NCI-H1694 (cell line): ENCODE measurements at regions not wholly inside any gene's neighbourhood (a gene's known extent, or its start where the extent isn't known, plus 50 kb on each side); places are given as distances from the start of the nearest gene placed in this dataset.
"Not testable (repeated sequence)": the region's sequence is repeated elsewhere in the genome, so short reads cannot be mapped to it uniquely, and the experiment has no call there.

Experiments
- DNase-seq: peaks from one replicate; lab custom pipeline; 2025; lab: John Stamatoyannopoulos, UW

- DNase-seq, result no peak
Measured at GRCh38 chr15:96182736-96183513, 147.6 kb upstream of the NR2F2 start.

DNA sequence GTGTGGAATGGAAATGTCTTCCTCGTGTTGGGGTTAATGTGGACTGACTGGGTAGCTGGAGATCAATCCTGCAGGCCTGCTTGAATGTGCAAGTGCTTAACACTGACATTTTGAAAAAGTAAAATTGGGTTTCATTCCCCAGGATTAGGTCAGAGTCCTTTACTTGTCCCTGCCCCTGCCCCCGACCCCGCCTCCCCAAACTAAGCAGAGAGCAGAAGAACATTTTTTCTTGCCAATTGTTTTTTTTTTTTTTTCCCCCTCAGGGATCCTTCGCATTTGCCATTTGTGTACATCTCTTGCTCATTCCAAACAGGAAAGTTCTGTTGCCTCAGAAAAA is 147.0 kb upstream of the NR2F2 start:
- no peak for DNase-seq

- DNase-seq, result no peak
Measured at GRCh38 chr15:96183867-96184266, 146.6 kb upstream of the NR2F2 start.

GRCh38 chr15:96184297-96184696 is 146.2 kb upstream of the NR2F2 start:
- no peak for DNase-seq

DNA sequence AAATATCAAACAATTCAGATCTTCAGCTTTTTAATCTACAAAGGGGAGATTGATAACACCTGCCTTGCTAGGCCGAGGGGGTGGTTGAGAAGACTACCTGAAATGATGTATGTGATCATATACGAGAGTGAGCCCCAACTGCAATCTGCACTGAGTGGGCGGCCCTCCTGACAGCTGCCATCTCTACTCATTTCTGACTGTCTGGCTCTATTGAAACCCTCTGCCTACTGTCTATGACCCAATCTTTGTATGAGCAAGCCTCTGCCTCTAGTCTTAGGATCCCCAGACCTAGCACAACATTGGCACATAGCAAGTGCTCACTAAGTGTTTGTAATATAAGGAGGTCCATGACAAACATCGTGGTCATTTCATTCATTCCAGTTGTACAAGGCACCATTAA is 144.4 kb upstream of the NR2F2 start:
- no peak for DNase-seq

- DNase-seq, result no peak
Measured at GRCh38 chr15:96187341-96188305, 142.9 kb upstream of the NR2F2 start.

DNA sequence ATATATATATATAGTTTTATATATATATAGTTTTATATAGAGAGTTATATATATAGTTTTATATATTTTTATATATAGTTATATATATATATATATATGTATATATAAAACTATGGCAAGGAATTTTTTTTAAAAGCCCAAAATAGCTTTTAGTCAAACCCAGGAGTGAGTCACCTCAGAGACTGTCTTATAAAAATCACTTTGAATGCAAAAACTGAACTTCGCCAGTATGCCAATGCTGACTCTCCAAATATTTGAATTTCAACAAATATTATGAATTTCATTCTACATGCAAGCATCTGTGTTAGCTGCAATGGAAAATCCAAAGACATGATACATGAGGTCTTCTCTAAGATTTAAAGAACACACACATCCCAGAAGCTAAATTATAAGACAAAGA is 132.8 kb upstream of the NR2F2 start:
- no peak for DNase-seq

GRCh38 chr15:96199111-96199510 is 131.4 kb upstream of the NR2F2 start:
- DNase-seq, result no peak

DNA sequence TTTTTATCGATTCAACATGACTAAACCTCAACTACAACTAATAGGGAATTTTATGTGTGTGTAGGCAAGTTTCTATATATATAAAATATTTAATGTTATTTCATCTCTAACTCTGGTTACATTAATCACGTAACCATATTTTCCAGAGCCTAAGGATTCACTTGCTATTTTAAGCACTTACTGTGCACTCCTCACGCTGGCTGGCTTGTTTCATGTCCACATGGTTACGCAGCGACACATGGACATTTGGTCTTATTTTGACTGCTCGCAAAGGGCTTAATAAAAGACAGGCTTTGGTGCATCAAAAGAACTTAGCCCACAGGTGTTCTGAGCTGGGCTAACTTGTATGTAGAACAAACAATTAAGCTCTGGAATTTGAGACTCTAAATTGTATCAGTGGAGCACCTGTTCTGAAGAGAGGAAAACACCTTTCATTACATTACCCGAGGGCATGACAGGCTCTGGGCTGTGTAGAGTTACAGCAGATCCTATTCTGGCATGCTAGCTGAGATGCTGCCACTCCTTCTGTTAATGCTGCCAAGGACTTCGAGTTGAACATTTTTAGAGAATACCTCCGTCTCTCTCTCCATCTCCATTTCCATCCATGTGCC is 130.0 kb upstream of the NR2F2 start:
- DNase-seq, result no peak

DNA sequence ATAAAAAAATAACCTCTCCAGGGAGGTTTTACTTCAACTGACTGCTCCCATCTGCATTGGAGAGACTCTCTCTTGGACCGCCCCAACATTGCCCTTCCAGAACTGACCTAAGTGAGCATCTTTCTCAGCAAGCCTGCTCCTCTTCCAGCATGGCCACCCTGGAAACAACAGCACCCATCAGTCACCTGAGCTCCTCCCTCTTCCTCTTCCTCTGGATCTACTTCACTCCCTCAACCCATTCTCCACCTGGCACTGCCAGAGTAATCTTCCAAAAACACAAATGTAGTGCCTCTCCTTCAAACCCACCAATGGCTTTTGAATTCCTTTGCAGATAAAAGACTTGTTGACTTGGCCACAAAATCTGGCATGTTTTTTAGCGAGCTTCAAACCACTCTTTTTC is 128.8 kb upstream of the NR2F2 start:
- no peak for DNase-seq

GRCh38 chr15:96205588-96205987 is 124.9 kb upstream of the NR2F2 start:
- not testable (repeated sequence) for DNase-seq

- DNase-seq, result no peak
Measured at GRCh38 chr15:96207377-96208006, 123.0 kb upstream of the NR2F2 start.

DNA sequence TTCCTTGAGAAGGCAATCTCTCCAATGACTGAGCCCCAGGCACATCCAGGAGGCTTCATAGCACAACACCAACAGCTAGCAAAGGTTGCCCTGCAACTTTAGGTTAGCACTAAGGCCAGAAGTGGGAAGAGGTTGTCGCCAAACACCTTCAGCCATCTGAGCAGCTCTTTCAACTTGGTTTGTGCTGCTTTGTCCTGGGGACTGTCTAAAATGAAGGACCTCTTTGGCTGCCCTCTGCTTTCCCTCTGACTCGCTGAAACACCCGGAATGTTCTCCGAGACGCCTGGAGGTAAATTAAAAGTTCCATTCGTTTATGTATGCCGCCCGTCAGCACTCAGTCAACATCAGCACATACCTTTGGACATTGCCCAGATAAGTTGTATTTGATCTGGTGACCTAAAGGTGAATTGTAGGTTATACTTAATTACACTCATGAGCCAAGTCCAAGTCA is 121.2 kb upstream of the NR2F2 start:
- DNase-seq, result no peak

- no peak for DNase-seq
Measured at GRCh38 chr15:96213045-96213444, 117.5 kb upstream of the NR2F2 start.

DNA sequence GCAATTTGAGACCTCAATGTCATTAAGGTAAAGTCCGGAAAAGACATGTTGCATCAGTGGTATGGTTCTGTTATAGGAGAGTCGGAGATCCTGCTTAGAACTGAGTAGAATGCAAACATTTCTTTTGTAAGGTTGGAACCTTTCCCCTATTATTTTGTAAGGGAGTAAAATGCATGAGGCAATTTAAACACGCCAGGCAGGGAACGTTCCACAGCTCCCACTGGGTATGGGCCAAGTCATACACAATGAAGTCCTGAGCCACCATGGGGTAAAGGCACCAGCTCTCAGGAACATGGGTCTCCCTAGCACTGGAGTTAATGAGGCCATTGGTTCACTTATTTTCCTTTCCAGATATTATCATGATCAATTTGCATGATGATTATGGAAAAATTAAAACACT is 116.6 kb upstream of the NR2F2 start:
- no peak for DNase-seq

GRCh38 chr15:96216481-96216880 is 114.0 kb upstream of the NR2F2 start:
- not testable (repeated sequence) for DNase-seq

- DNase-seq, result no peak
Measured at GRCh38 chr15:96217983-96218382, 112.5 kb upstream of the NR2F2 start.

GRCh38 chr15:96218623-96219455 is 111.7 kb upstream of the NR2F2 start:
- DNase-seq, result no peak

DNA sequence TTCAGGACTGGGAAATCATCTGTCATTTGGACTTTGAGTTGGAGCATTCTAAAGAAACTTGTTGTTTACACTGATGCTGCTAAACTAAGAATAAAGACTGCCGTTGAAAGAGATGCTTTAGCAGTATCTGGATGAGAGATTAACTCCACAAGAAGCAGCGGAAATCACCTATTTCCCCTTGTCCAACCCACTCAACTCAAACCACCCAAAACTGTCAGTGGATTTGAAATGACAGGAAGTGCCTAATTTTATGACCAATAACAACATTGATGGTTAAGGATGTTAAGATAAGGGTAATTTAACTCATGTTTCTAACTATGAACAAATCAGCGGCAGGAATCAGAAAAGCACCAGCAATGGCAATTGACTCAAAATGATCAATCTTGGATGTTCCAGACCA is 110.8 kb upstream of the NR2F2 start:
- no peak for DNase-seq

DNA sequence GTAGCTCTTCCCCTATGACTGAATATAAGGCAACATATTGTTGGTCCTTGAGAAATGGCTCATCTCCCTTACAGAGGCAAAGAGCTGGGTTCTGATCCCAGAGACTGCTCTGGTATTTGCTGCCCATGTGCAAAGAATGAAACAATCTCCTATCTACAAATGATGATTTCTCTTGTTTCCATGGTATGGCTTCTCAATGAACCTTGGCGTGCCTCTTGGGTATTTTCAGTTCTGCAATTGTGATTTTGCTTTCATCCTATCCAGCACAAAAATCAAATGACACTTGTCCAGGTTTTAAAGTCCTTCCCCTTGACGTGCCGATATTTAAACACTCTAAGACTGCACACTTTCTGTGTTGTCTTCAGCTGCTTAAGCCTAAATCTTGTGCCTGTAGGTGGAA is 109.8 kb upstream of the NR2F2 start:
- no peak for DNase-seq

- no peak for DNase-seq
Measured at GRCh38 chr15:96222981-96223380, 107.5 kb upstream of the NR2F2 start.
